EL (cell line): ENCODE measurements at regions not wholly inside any gene's neighbourhood (a gene's known extent, or its start where the extent isn't known, plus 50 kb on each side); places are given as distances from the start of the nearest gene placed in this dataset.
"Not testable (repeated sequence)": the region's sequence is repeated elsewhere in the genome, so short reads cannot be mapped to it uniquely, and the experiment has no call there.

Source experiments
- DNase-seq: peaks from one replicate; pipeline ENCODE4 v3.0.0-alpha.2; 2016

- no peak for DNase-seq
These were observed 2228.7 kb upstream of the WWC1 start for GRCh38 chr5:166062719-166063118.

- no peak for DNase-seq
These were observed 2228.2 kb upstream of the WWC1 start for GRCh38 chr5:166063261-166063660.

- no peak for DNase-seq
These were observed 2222.7 kb upstream of the WWC1 start for GRCh38 chr5:166068547-166069335.

GRCh38 chr5:166073901-166074581, 2217.4 kb upstream of the WWC1 start:
- no peak for DNase-seq

- no peak for DNase-seq
These were observed 2216.6 kb upstream of the WWC1 start for GRCh38 chr5:166074582-166075481.

- DNase-seq, result no peak
These were observed 2208.1 kb upstream of the WWC1 start for GRCh38 chr5:166083183-166083959.

- no peak for DNase-seq
These were observed 2204.9 kb upstream of the WWC1 start for GRCh38 chr5:166086568-166086967.

GRCh38 chr5:166088389-166089039, 2202.9 kb upstream of the WWC1 start:
- DNase-seq, result no peak

- DNase-seq, result no peak
These were observed 2199.5 kb upstream of the WWC1 start for GRCh38 chr5:166091931-166092330.

- DNase-seq, result no peak
These were observed 2198.1 kb upstream of the WWC1 start for GRCh38 chr5:166093312-166093711.

- no peak for DNase-seq
These were observed 2188.5 kb upstream of the WWC1 start for GRCh38 chr5:166102947-166103346.

GRCh38 chr5:166111021-166111420, 2180.4 kb upstream of the WWC1 start:
- DNase-seq, result no peak

- no peak for DNase-seq
These were observed 2174.1 kb upstream of the WWC1 start for GRCh38 chr5:166117072-166118066.

- DNase-seq, result no peak
These were observed 2171.9 kb upstream of the WWC1 start for GRCh38 chr5:166119506-166119905.

GRCh38 chr5:166123717-166124116, 2167.7 kb upstream of the WWC1 start:
- DNase-seq, result no peak

- no peak for DNase-seq
These were observed 2163.5 kb upstream of the WWC1 start for GRCh38 chr5:166127766-166128570.

- not testable (repeated sequence) for DNase-seq
These were observed 2146.3 kb upstream of the WWC1 start for GRCh38 chr5:166145107-166145506.

- DNase-seq, result no peak
These were observed 2127.3 kb upstream of the WWC1 start for GRCh38 chr5:166163996-166164610.

GRCh38 chr5:166165596-166165995, 2125.8 kb upstream of the WWC1 start:
- no peak for DNase-seq
